Naive B cell (primary cell): ENCODE measurements at regions not wholly inside any gene's neighbourhood (a gene's known extent, or its start where the extent isn't known, plus 50 kb on each side); places are given as distances from the start of the nearest gene placed in this dataset.
"Not testable (repeated sequence)": the region's sequence is repeated elsewhere in the genome, so short reads cannot be mapped to it uniquely, and the experiment has no call there.

Experiments
- ATAC-seq, 2 donors: fragments of 150-1000 bp; cut with Tn5 transposase; 2 replicates each; pipeline ENCODE4 v1.10.0; 2021; ENCODE audit warnings: low read depth in 2 of 2, mild to moderate bottlenecking in 2 of 2, moderate library complexity in 2 of 2
- DNase-seq: peaks from one replicate; pipeline ENCODE4 v3.0.0; 2022
- H3K27ac Mint-ChIP-seq, 6 donors: one replicate each; pipeline ENCODE4 v1.8.0; 2020 to 2022; ENCODE audit warnings: mild to moderate bottlenecking in 6 of 6, mixed read lengths in 6 of 6, moderate library complexity in 5 of 6, inconsistent platforms in 2 of 6
- H3K27me3 Mint-ChIP-seq, 3 donors: one replicate each; pipeline ENCODE4 v1.8.0; 2021 to 2022; ENCODE audit warnings: mixed read lengths in 3 of 3, mild to moderate bottlenecking in 1 of 3
- H3K36me3 Mint-ChIP-seq, 2 donors: one replicate each; pipeline ENCODE4 v1.8.0; 2020 to 2022; ENCODE audit warnings: mixed read lengths in 2 of 2, inconsistent platforms in 1 of 2, mild to moderate bottlenecking in 1 of 2
- H3K4me1 Mint-ChIP-seq, 3 donors: one replicate each; pipeline ENCODE4 v1.8.0; 2020 to 2022; ENCODE audit warnings: mixed read lengths in 3 of 3, inconsistent platforms in 1 of 3, mild to moderate bottlenecking in 1 of 3, moderate library complexity in 1 of 3
- H3K4me3 Mint-ChIP-seq, 8 donors: one replicate each; pipeline ENCODE4 v1.8.0; 2020 to 2022; ENCODE audit warnings: mild to moderate bottlenecking in 8 of 8, mixed read lengths in 8 of 8, moderate library complexity in 8 of 8, inconsistent platforms in 2 of 8
- H3K9me3 Mint-ChIP-seq, 7 donors: one replicate each; pipeline ENCODE4 v1.8.0; 2020 to 2022; ENCODE audit warnings: mixed read lengths in 7 of 7, mild to moderate bottlenecking in 5 of 7, inconsistent platforms in 2 of 7, moderate library complexity in 1 of 7

DNA sequence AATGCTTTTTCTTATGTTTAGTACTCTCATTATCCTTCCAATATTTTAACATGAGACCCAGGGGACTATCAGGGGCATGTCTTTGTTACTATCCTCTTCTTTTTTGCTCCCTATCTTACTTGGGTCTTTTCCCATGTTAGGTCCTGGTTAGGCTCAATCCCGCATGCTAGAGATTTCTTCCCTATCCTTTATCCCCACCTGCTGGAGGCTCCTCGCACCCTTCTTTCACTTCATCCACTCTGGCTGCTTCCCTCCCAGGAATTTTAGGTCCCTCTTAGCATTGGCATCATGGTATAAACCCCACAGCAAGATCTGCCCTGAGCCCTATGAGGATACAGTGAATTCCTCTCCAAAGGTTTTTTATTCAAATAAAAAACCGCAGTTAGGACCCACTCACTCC, 567.3 kb downstream of the ANKRD30B start:
- not testable (repeated sequence) for ATAC-seq, H3K27me3 Mint-ChIP-seq, DNase-seq, H3K36me3 Mint-ChIP-seq, H3K4me1 Mint-ChIP-seq, H3K27ac Mint-ChIP-seq
- peaks cover 0 to 12% (median 7%) of the 10 kb centered on the region in 7 donors for H3K9me3 Mint-ChIP-seq
- H3K4me3 Mint-ChIP-seq = peak overlapping the region in 1 of 8 donors; percentile 41

DNA sequence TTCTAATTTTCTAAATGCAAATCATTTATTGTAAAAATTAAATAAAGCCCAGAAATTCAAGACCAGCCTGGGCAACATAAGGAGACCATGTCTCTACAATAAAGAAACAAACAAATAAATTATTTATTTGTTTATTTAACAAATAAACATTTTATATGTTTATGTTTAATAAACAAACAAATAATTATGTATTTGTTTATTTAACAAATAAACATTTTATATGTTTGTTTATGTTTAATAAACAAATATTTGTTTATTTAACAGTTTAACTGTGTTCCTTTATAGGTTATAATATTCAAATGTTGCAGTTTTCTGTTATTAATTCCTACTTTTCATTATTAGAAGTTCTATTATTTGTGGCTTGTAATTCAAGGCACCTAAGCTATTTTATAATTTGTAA, 570.7 kb downstream of the ANKRD30B start:
- not testable (repeated sequence) for DNase-seq, H3K4me3 Mint-ChIP-seq, H3K4me1 Mint-ChIP-seq, H3K27ac Mint-ChIP-seq, ATAC-seq, H3K36me3 Mint-ChIP-seq, H3K27me3 Mint-ChIP-seq
- H3K9me3 Mint-ChIP-seq = peaks cover 0 to 12% (median 6%) of the 10 kb centered on the region in 7 donors

DNA sequence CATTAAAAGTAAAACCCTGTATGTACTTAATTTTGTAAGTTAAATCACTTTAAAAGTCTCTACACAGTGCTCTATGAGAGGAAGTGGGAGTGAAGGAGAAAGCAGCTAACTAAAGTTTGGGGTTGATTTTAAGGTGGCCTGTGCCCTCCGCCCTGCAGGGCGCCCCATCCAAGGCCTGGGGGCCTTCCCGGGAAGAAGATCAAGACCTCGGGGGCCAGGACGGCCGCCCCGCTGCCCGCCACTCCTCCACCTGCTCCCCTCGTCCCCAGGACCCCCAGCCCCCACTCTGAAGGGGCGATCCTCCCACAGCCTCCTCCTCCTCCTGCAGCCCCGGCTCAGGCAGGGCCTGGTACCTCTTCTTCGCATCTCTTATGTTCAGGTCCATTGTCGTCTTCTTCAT, 581.7 kb downstream of the ANKRD30B start:
- not testable (repeated sequence) for H3K27me3 Mint-ChIP-seq, H3K4me1 Mint-ChIP-seq, ATAC-seq, H3K36me3 Mint-ChIP-seq, H3K4me3 Mint-ChIP-seq, H3K27ac Mint-ChIP-seq, DNase-seq
- peaks cover 0 to 13% (median 4%) of the 10 kb centered on the region in 7 donors for H3K9me3 Mint-ChIP-seq

DNA sequence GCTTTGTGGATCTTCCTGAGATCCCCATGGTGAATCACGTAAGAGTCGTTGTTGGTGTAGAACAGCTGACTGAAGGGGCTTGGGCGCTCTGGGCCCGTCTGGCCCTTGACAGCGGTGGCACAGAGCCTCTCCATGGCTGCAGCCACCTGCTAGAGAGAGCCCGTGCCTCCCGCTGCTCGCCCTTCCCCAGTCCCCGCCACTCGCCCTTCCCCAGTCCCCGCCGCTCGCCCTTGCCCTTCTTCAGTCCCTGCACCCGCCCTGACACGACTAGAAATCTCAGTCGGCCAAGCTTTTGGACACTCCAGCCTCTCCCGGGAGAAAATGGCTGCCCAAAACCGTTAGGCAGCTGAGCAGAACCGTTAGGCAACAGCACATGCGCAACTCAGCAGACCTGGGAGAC, 582.2 kb downstream of the ANKRD30B start:
- not testable (repeated sequence) for H3K27me3 Mint-ChIP-seq, H3K27ac Mint-ChIP-seq, H3K4me1 Mint-ChIP-seq, H3K36me3 Mint-ChIP-seq, DNase-seq, H3K4me3 Mint-ChIP-seq, ATAC-seq
- H3K9me3 Mint-ChIP-seq = peaks cover 0 to 13% (median 4%) of the 10 kb centered on the region in 7 donors

DNA sequence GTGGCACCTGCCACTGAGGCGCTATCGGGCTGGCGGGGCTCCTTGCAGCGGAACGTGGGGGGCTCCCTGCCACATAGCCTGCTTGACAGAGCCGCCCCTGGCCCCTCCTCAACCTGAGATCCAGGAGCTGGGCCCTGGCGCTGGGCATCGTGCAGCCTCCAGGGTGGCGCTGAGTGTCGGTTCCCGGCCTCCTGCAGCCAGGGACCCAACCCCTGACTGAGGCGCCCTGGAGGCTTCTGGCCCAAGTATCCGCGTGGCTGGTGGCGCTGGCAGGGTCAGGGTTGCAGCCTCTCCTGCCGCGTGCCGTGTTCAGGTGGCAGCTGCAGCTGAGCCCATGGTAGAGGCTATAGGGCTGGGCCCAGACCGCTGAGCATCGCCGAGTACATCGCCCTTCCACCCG, 582.6 kb downstream of the ANKRD30B start:
- H3K4me3 Mint-ChIP-seq, H3K4me1 Mint-ChIP-seq, H3K27me3 Mint-ChIP-seq, DNase-seq, H3K27ac Mint-ChIP-seq, ATAC-seq, H3K36me3 Mint-ChIP-seq: not testable (repeated sequence)
- H3K9me3 Mint-ChIP-seq = peaks cover 0 to 13% (median 4%) of the 10 kb centered on the region in 7 donors

DNA sequence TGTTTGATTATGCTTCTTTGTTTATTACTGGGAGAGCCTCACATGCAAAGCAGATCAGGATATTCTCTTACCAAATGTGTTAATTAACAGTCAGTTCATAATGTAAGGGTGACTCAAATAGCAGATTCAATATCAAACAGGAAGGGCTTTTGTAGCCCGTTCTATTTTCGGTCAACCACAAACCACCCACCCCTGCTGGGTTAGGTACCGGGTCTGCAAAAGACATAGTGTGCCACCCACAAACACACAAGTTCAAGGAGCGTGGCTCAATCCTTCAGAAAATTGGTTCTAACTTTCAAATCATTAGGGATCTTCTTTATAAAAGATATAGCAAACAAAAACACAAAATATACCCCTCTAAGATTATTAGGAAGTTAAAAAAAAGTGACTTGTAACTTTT, 627.7 kb downstream of the ANKRD30B start:
- H3K36me3 Mint-ChIP-seq, ATAC-seq, H3K4me1 Mint-ChIP-seq, H3K27ac Mint-ChIP-seq, DNase-seq, H3K4me3 Mint-ChIP-seq, H3K27me3 Mint-ChIP-seq, H3K9me3 Mint-ChIP-seq: not testable (repeated sequence)

DNA sequence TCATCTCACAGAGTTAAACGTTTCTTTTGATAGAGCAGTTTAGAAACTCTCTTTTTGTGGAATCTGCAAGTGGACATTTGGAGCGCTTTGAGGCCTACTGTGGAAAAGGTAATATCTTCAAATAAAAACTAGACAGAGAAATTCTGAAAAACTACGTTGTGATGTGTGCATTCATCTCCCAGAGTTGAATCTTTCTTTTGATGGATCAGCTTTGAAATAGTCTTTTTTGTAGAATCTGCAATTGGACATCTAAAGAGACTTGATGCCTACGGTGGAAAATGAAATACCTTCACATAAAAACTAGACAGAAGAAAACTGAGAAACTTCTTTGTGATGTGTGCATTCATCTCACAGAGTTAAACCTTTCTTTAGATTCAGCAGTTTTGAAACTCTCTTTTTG, 659.9 kb downstream of the ANKRD30B start:
- not testable (repeated sequence) for H3K27ac Mint-ChIP-seq, H3K27me3 Mint-ChIP-seq, ATAC-seq, H3K36me3 Mint-ChIP-seq, H3K4me1 Mint-ChIP-seq, H3K4me3 Mint-ChIP-seq, DNase-seq
- peaks cover 0 to 16% (median 8%) of the 10 kb centered on the region in 7 donors for H3K9me3 Mint-ChIP-seq
